HCT116 (cell line): ENCODE measurements at regions not wholly inside any gene's neighbourhood (a gene's known extent, or its start where the extent isn't known, plus 50 kb on each side); places are given as distances from the start of the nearest gene placed in this dataset.

Experiments
- ATAC-seq: fragments of 200-7000 bp; cut with Tn5 transposase; 2 replicates; pipeline ENCODE4 v1.9.1; 2020; ENCODE audit warnings: mild to moderate bottlenecking, moderate library complexity
- BruUV-seq: library from RNA; stranded (reverse); fragments of 400-500 nt; replicated peaks from 2 replicates; lab custom pipeline; 2021; lab: Mats Ljungman, UMichigan
- CTCF ChIA-PET: fragments of 300-600 bp; sonication (Branson Sonifier 250); formaldehyde crosslinking; loops from one replicate; lab custom pipeline; 2021; ENCODE audit warnings: antibody characterized with exemption; lab: Charles Lee
- POLR2A ChIA-PET: fragments of 300-600, 350-600 bp; sonication (Branson Sonifier 250); formaldehyde crosslinking; loops from one replicate; lab custom pipeline; 2021; ENCODE audit warnings: antibody characterized with exemption; lab: Charles Lee
- RAD21 ChIA-PET, 2 experiments: fragments of 300-600 bp; sonication (Branson Sonifier 250); formaldehyde crosslinking; loops; one replicate each; lab custom pipeline; 2023; ENCODE audit warnings: low total read pairs in 2 of 2; ENCODE audit not compliant: uncharacterized antibody in 2 of 2, unreplicated experiment in 2 of 2, low non-redundant PET in 1 of 2; lab: Charles Lee
- DNase-seq: peaks from one replicate; pipeline ENCODE4 v3.0.0-alpha.2; 2010; ENCODE audit warnings: low read depth, low spot score
- H2AFZ ChIP-seq: fragments of 200-600 bp; shearing (Covaris generic), sonication (generic); 2 replicates; pipeline ENCODE4 v1.6.1; 2017; ENCODE audit warnings: low read depth, mixed run types, mixed read lengths, antibody characterized with exemption, low read length; ENCODE audit not compliant: poor library complexity, severe bottlenecking
- H3K27ac ChIP-seq: 2 replicates; pipeline ENCODE4 v1.5.1; 2012; ENCODE audit warnings: low read depth, low read length
- H3K27me3 ChIP-seq: fragments of 200-600 bp; sonication (generic); 2 replicates; pipeline ENCODE4 v1.6.1; 2016; ENCODE audit warnings: mixed run types, low read length, mixed read lengths; ENCODE audit not compliant: insufficient read depth
- H3K36me3 ChIP-seq, 2 experiments: fragments of 200-500 bp in 1 of 2; fragments of 200-600 bp in 1 of 2; sonication (Bioruptor generic) in 1 of 2; sonication (generic) in 1 of 2; 2 replicates each; pipeline versions ENCODE4 v1.5.1 to v1.6.1; 2014 to 2016; ENCODE audit warnings: low read length in 2 of 2, inconsistent platforms in 1 of 2, mixed read lengths in 1 of 2, mixed run types in 1 of 2; ENCODE audit not compliant: insufficient read depth in 2 of 2, control insufficient read depth in 1 of 2
- H3K4me1 ChIP-seq, 2 experiments: fragments of 200-600 bp in 1 of 2; sonication (generic) in 1 of 2; 2 replicates each; pipeline versions ENCODE4 v1.5.1 to v1.6.1; 2012 to 2017; ENCODE audit warnings: low read length in 2 of 2, inconsistent platforms in 1 of 2, mild to moderate bottlenecking in 1 of 2, mixed read lengths in 1 of 2, mixed run types in 1 of 2, moderate library complexity in 1 of 2; ENCODE audit not compliant: insufficient read depth in 2 of 2, control insufficient read depth in 1 of 2
- H3K4me2 ChIP-seq: fragments of 200-600 bp; sonication (generic); 2 replicates; pipeline ENCODE4 v1.6.1; 2017; ENCODE audit warnings: mixed run types, low read length, mixed read lengths
- H3K4me3 ChIP-seq, 2 experiments: fragments of 200-600 bp in 1 of 2; sonication (generic) in 1 of 2; replicated peaks in 1 of 2; 2 replicates each; pipeline ENCODE4 v1.5.1; 2011 to 2016; ENCODE audit warnings: low read length in 2 of 2, control low read depth in 1 of 2, low read depth in 1 of 2, mild to moderate bottlenecking in 1 of 2, mixed read lengths in 1 of 2, mixed run types in 1 of 2
- H3K79me2 ChIP-seq: fragments of 200-600 bp; sonication (generic); 2 replicates; pipeline ENCODE4 v1.6.1; 2017; ENCODE audit warnings: mild to moderate bottlenecking, mixed run types, low read length, moderate library complexity, mixed read lengths; ENCODE audit not compliant: insufficient read depth
- H3K9ac ChIP-seq: fragments of 200-600 bp; sonication (generic); 2 replicates; pipeline ENCODE4 v1.6.1; 2016; ENCODE audit warnings: low read length, mixed read lengths
- H3K9me2 ChIP-seq: fragments of 200-600 bp; sonication (generic), shearing (Covaris generic); 2 replicates; pipeline ENCODE4 v1.6.1; 2017; ENCODE audit warnings: mixed run types, mild to moderate bottlenecking, moderate library complexity; ENCODE audit not compliant: insufficient read depth
- H3K9me3 ChIP-seq, 2 experiments: fragments of 200-500 bp in 1 of 2; fragments of 200-600 bp in 1 of 2; sonication (Bioruptor generic) in 1 of 2; sonication (generic) in 1 of 2; 2 replicates each; pipeline ENCODE4 v1.6.1; 2014 to 2017; ENCODE audit warnings: low read length in 2 of 2, mixed read lengths in 2 of 2, inconsistent platforms in 1 of 2, low read depth in 1 of 2, mild to moderate bottlenecking in 1 of 2, mixed run types in 1 of 2, moderate library complexity in 1 of 2; ENCODE audit not compliant: control insufficient read depth in 1 of 2, insufficient read depth in 1 of 2
- H4K20me1 ChIP-seq: fragments of 200-600 bp; sonication (generic), shearing (Covaris generic); 2 replicates; pipeline ENCODE4 v1.6.1; 2017; ENCODE audit warnings: mixed run types, mild to moderate bottlenecking, moderate library complexity; ENCODE audit not compliant: insufficient read depth
- ATF3 ChIP-seq: IDR thresholded peaks from 2 replicates; pipeline ENCODE4 v1.6.1; 2012
- EZH2phosphoT487 ChIP-seq: fragments of 200-600 bp; IDR thresholded peaks from 2 replicates; pipeline ENCODE4 v1.6.1; 2018; ENCODE audit warnings: antibody characterized with exemption, borderline replicate concordance
- POLR2A ChIP-seq: IDR thresholded peaks from 2 replicates; pipeline ENCODE4 v1.7.0; 2011; ENCODE audit warnings: borderline replicate concordance; ENCODE audit not compliant: insufficient read depth, insufficient read length; ENCODE audit errors: extremely low read depth
- POLR2AphosphoS5 ChIP-seq: IDR thresholded peaks from 2 replicates; pipeline ENCODE4 v1.6.1; 2011; ENCODE audit warnings: mild to moderate bottlenecking, low read depth, low read length, moderate library complexity
- REST ChIP-seq: IDR thresholded peaks from 2 replicates; pipeline ENCODE4 v1.6.1; 2012; ENCODE audit warnings: low read depth
- SIN3A ChIP-seq: IDR thresholded peaks from 2 replicates; pipeline ENCODE4 v1.6.1; 2012; ENCODE audit warnings: low read depth
- TCF7L2 ChIP-seq: IDR thresholded peaks from 2 replicates; pipeline ENCODE4 v1.7.0; 2011; ENCODE audit warnings: borderline replicate concordance, inconsistent platforms; ENCODE audit not compliant: insufficient read depth, insufficient read length; ENCODE audit errors: extremely low read depth
- YY1 ChIP-seq: IDR thresholded peaks from 2 replicates; pipeline ENCODE4 v1.6.1; 2011; ENCODE audit warnings: low read length, low read depth, moderate library complexity, mild to moderate bottlenecking; ENCODE audit not compliant: insufficient replicate concordance; ENCODE audit errors: extremely low read depth
- ZNF274 ChIP-seq: fragments of 200-500 bp; sonication (Bioruptor generic); IDR thresholded peaks from 2 replicates; pipeline ENCODE4 v1.6.1; 2014; ENCODE audit warnings: mild to moderate bottlenecking, low read depth, low read length, inconsistent platforms
- intact Hi-C: fragments of 100-400 bp; cut with micrococcal nuclease; formaldehyde crosslinking; loops from 2 replicates; pipeline ENCODE4 v1.10.0; 2022

- TF ChIP-seq REST (no peak), EZH2phosphoT487 (no peak), ATF3 (no peak), SIN3A (no peak), ZNF274 (no peak), POLR2A (no peak), POLR2AphosphoS5 (no peak)
These were observed 276.9 kb upstream of the PDZRN3 start (continued) for GRCh38 chr3:73901686-73902085.

GRCh38 chr3:73894474-73895213, 269.9 kb upstream of the PDZRN3 start:
- TF ChIP-seq YY1 (no peak), TCF7L2 (no peak)
- intact Hi-C loops, result no loop called here
- no peak overlapping the region for H3K9ac ChIP-seq
- no TSS peak for BruUV-seq
- no peak overlapping the region for H3K27ac ChIP-seq
- DNase-seq (no peak), ATAC-seq (no peak)
- H3K36me3 ChIP-seq, result no peaks in the 10 kb centered on the region
- H3K27me3 ChIP-seq, result no peaks in the 10 kb centered on the region
- ChIA-PET RAD21 (no interaction called here), CTCF (no interaction called here), POLR2A (no interaction called here)
- H3K9me2 ChIP-seq, result no peaks in the 10 kb centered on the region
- no peak overlapping the region for H3K4me3 ChIP-seq
- no peak overlapping the region for H3K4me2 ChIP-seq
- no peaks in the 10 kb centered on the region for H3K4me1 ChIP-seq
- no peaks in the 10 kb centered on the region for H3K79me2 ChIP-seq
- H2AFZ ChIP-seq, result no peak overlapping the region
- H4K20me1 ChIP-seq, result no peaks in the 10 kb centered on the region
- H3K9me3 ChIP-seq, result peaks cover 12 to 13% of the 10 kb centered on the region in 2 experiments; a peak in 2 of 4 replicates
